ENCODE measurements at regions not wholly inside any gene's neighbourhood (a gene's known extent, or its start where the extent isn't known, plus 50 kb on each side); places are given as distances from the start of the nearest gene placed in this dataset.
"Not testable (repeated sequence)": the region's sequence is repeated elsewhere in the genome, so short reads cannot be mapped to it uniquely, and the experiment has no call there.

GRCh38 chrX:137855490-137855889 is 289.6 kb downstream of the ZIC3 start:
- no peak for TF ChIP-seq POLR2A (IDR thresholded peaks at IDR 0.05)
- TF ChIP-seq CTCF (IDR thresholded peaks at IDR 0.05): no peak
- no peak for TF ChIP-seq EP300 (IDR thresholded peaks at IDR 0.05)
- Histone ChIP-seq H3K9me3 (no peaks in the 10 kb centered on the region), H3K36me3 (no peaks in the 10 kb centered on the region), H3K4me3 (no peak overlapping the region), H3K27ac (no peak overlapping the region), H3K27me3 (peaks cover 0 to 9% of the 10 kb centered on the region in 2 donors), H3K4me1 (no peaks in the 10 kb centered on the region)
- DNase-seq (ENCODE audit: low spot score in 2 of 2): no peak
- WGBS, 2 donors: 65 to 71% methylated on average over 2 of the region's 2 CpGs

DNA sequence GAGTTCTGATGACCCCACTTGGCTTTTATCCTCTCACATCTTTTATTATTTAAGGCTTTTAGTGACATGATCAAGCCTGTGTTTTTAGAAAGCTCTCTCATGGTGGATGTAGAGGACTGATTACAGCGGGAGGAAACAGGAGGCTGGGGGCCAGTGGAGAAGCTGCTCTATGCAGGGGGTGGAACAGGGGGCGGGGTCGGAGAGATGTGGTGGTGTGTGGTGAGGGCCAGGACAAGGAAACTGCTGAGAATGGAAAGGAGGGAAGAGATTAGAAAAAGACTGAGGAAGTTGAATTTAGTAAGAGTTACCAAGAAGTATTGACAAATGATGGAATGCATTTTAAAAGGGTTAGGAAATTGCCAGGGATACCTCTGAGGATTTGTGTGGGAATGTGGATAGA is 292.2 kb downstream of the ZIC3 start:
- 37 to 40% methylated on average over 3 of the region's 3 CpGs for WGBS, 2 donors

DNA sequence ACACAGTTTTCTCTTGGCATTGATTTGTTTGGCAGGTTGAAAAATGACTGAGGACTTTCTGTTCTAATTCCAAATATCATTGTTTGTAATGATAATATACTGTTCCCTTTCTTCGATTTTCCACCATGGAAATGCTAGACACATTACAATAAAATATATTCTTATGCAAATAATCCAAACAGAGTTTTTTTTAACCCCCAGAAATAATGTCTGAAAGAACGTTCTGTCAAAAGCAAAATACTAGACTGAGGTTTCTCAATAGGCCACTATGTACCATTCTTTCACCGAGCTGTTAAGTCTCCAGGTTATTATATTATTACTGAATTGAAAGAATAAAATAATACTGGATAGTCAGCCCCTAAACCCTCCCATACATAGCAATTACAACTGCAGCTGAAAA is 312.5 kb downstream of the ZIC3 start:
- Histone ChIP-seq H3K27ac (no peak overlapping the region), H3K36me3 (no peaks in the 10 kb centered on the region), H3K4me1 (no peaks in the 10 kb centered on the region), H3K4me3 (no peak overlapping the region), H3K27me3 (no peaks in the 10 kb centered on the region), H3K9me3 (no peaks in the 10 kb centered on the region)
- no peak for DNase-seq (ENCODE audit: low spot score in 2 of 2)
- 53 to 60% methylated on average over 3 of the region's 3 CpGs for WGBS, 2 donors
- TF ChIP-seq EP300 (IDR thresholded peaks at IDR 0.05): no peak
- TF ChIP-seq CTCF (IDR thresholded peaks at IDR 0.05): no peak
- TF ChIP-seq POLR2A (IDR thresholded peaks at IDR 0.05): no peak

More for the DNA sequence above, 292.2 kb downstream of the ZIC3 start:
- Histone ChIP-seq H3K4me3 (no peak overlapping the region), H3K9me3 (no peaks in the 10 kb centered on the region), H3K4me1 (no peaks in the 10 kb centered on the region), H3K27me3 (peaks cover 0 to 9% of the 10 kb centered on the region in 2 donors), H3K27ac (no peak overlapping the region), H3K36me3 (no peaks in the 10 kb centered on the region)
- no peak for TF ChIP-seq EP300 (IDR thresholded peaks at IDR 0.05)
- no peak for TF ChIP-seq POLR2A (IDR thresholded peaks at IDR 0.05)
- no peak for TF ChIP-seq CTCF (IDR thresholded peaks at IDR 0.05)
- no peak for DNase-seq (ENCODE audit: low spot score in 2 of 2)

GRCh38 chrX:137882960-137883359 is 317.0 kb downstream of the ZIC3 start:
- H3K27me3 ChIP-seq: no peaks in the 10 kb centered on the region
- no peaks in the 10 kb centered on the region for H3K36me3 ChIP-seq
- WGBS, 2 donors: 81 to 95% methylated on average over 2 of the region's 2 CpGs
- no peaks in the 10 kb centered on the region for H3K4me1 ChIP-seq
- DNase-seq (ENCODE audit: low spot score in 2 of 2): no peak
- peaks cover 0 to 3% (median 0%) of the 10 kb centered on the region in 4 donors for H3K9me3 ChIP-seq
- H3K27ac ChIP-seq: no peak overlapping the region
- H3K4me3 ChIP-seq: no peak overlapping the region
- TF ChIP-seq CTCF (IDR thresholded peaks at IDR 0.05) (no peak), EP300 (IDR thresholded peaks at IDR 0.05) (no peak), POLR2A (IDR thresholded peaks at IDR 0.05) (no peak)

DNA sequence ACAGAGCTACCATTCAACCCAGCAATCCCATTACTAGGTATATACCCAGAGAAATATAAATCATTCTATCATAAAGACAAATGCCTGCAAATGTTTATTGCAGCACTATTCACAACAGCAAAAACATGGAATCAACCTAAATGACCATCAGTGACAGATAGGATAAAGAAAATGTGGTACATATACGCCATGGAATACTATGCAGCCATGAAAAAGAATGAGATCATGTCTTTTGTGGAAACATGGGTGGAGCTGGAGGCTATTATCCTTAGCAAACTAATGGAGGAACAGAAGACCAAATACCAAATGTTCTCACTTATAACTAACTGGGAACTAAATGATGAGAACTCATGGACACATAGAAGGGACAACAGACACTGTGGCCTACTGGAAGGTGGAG is 318.9 kb downstream of the ZIC3 start:
- DNase-seq (ENCODE audit: low spot score in 2 of 2); H3K27me3 ChIP-seq; H3K27ac ChIP-seq; H3K4me3 ChIP-seq; H3K9me3 ChIP-seq; H3K4me1 ChIP-seq; H3K36me3 ChIP-seq: not testable (repeated sequence)
- WGBS, 2 donors: 59 to 83% methylated on average over 1 of the region's 1 CpG

DNA sequence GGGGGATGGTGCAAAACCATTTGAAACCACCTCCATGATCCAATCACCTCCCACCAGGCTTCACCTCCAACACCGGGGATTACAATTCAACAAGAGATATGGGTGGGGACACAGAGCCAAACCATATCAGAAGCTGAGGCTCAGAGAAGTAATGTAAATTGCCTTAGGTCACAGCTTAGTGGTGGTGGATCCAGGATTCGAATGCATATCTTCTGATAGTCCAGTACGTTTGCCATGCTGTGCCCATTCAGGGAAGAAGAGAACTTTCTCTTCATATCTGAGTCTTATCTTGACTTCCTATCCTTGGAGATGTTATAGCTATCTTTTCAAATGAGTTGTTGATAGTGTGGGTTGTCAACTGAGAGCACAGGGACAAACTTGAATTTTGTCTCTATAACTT is 325.5 kb downstream of the ZIC3 start:
- 72 to 91% methylated on average over 3 of the region's 3 CpGs for WGBS, 2 donors
- no peak for DNase-seq (ENCODE audit: low spot score in 2 of 2)
- Histone ChIP-seq H3K4me3 (no peak overlapping the region), H3K27ac (no peak overlapping the region), H3K27me3 (no peaks in the 10 kb centered on the region), H3K36me3 (no peaks in the 10 kb centered on the region), H3K4me1 (no peaks in the 10 kb centered on the region), H3K9me3 (no peaks in the 10 kb centered on the region)
- TF ChIP-seq EP300 (IDR thresholded peaks at IDR 0.05) (no peak), POLR2A (IDR thresholded peaks at IDR 0.05) (no peak), CTCF (IDR thresholded peaks at IDR 0.05) (no peak)
